ENCODE measurements at regions not wholly inside any gene's neighbourhood (a gene's known extent, or its start where the extent isn't known, plus 50 kb on each side); places are given as distances from the start of the nearest gene placed in this dataset.
"Not testable (repeated sequence)": the region's sequence is repeated elsewhere in the genome, so short reads cannot be mapped to it uniquely, and the experiment has no call there.

GRCh38 chr19:20482721-20483120 is 82.9 kb downstream of the ZNF737 start:
- DNase-seq: no peak

- no peak for DNase-seq
Observed at GRCh38 chr19:20481736-20482135, 83.8 kb downstream of the ZNF737 start.

- no peak for DNase-seq
Observed at GRCh38 chr19:20479483-20479882, 86.1 kb downstream of the ZNF737 start.

- DNase-seq: no peak
Observed at GRCh38 chr19:20478936-20479335, 86.6 kb downstream of the ZNF737 start.

GRCh38 chr19:20472854-20473253 is 92.7 kb downstream of the ZNF737 start:
- DNase-seq: no peak

- no peak for DNase-seq
Observed at GRCh38 chr19:20471431-20471830, 94.2 kb downstream of the ZNF737 start.

GRCh38 chr19:20470345-20471135 is 95.0 kb downstream of the ZNF737 start:
- no peak for DNase-seq

- DNase-seq: not testable (repeated sequence)
Observed at GRCh38 chr19:20466638-20466990, 99.0 kb downstream of the ZNF737 start.

GRCh38 chr19:20465922-20466637 is 99.5 kb downstream of the ZNF737 start:
- not testable (repeated sequence) for DNase-seq

GRCh38 chr19:20453425-20453935 is 112.1 kb downstream of the ZNF737 start:
- no peak for DNase-seq

- no peak for DNase-seq
Observed at GRCh38 chr19:20444202-20444885, 121.2 kb downstream of the ZNF737 start.

GRCh38 chr19:20432266-20432842 is 133.2 kb downstream of the ZNF737 start:
- DNase-seq: not testable (repeated sequence)

- DNase-seq: no peak
Observed at GRCh38 chr19:20431826-20432225, 133.8 kb downstream of the ZNF737 start.

- DNase-seq: no peak
Observed at GRCh38 chr19:20423381-20424197, 142.0 kb downstream of the ZNF737 start.

- DNase-seq: no peak
Observed at GRCh38 chr19:20422216-20423205, 143.1 kb downstream of the ZNF737 start.

GRCh38 chr19:20416661-20417060 is 148.9 kb downstream of the ZNF737 start:
- DNase-seq: no peak

- no peak for DNase-seq
Observed at GRCh38 chr19:20414120-20414519, 151.5 kb downstream of the ZNF737 start.

- no peak for DNase-seq
Observed at GRCh38 chr19:20413705-20414104, 151.9 kb downstream of the ZNF737 start.

- no peak for DNase-seq
Observed at GRCh38 chr19:20412846-20413245, 152.7 kb downstream of the ZNF737 start.

- DNase-seq: no peak
Observed at GRCh38 chr19:20397292-20397691, 168.3 kb downstream of the ZNF737 start.

- DNase-seq: no peak
Observed at GRCh38 chr19:20388706-20389225, 176.8 kb downstream of the ZNF737 start.

All from NCI-H1436 treated with DMSO at 0.1 percent for 48 hours (cell line).